Uterus (tissue), 2 donors: ENCODE measurements at regions not wholly inside any gene's neighbourhood (a gene's known extent, or its start where the extent isn't known, plus 50 kb on each side); places are given as distances from the start of the nearest gene placed in this dataset.

Source experiments
- POLR2A ChIP-seq, 2 donors: fragments of 450-650 bp; IDR thresholded peaks; one replicate each; pipeline ENCODE4 v1.6.1; 2016; ENCODE audit warnings: antibody characterized with exemption in 2 of 2, mild to moderate bottlenecking in 1 of 2, moderate library complexity in 1 of 2
- TF ChIP-seq, protein P1 (sequence below), 4 experiments: fragments of 200-600 bp in 2 of 4; fragments of 450-650 bp in 2 of 4; sonication (generic) in 2 of 4; IDR thresholded peaks; one replicate each; pipeline ENCODE4 v1.5.1; 2016 to 2019; ENCODE audit warnings: antibody characterized with exemption in 4 of 4, mild to moderate bottlenecking in 2 of 4, moderate library complexity in 1 of 4

- TF ChIP-seq, protein P1, sequence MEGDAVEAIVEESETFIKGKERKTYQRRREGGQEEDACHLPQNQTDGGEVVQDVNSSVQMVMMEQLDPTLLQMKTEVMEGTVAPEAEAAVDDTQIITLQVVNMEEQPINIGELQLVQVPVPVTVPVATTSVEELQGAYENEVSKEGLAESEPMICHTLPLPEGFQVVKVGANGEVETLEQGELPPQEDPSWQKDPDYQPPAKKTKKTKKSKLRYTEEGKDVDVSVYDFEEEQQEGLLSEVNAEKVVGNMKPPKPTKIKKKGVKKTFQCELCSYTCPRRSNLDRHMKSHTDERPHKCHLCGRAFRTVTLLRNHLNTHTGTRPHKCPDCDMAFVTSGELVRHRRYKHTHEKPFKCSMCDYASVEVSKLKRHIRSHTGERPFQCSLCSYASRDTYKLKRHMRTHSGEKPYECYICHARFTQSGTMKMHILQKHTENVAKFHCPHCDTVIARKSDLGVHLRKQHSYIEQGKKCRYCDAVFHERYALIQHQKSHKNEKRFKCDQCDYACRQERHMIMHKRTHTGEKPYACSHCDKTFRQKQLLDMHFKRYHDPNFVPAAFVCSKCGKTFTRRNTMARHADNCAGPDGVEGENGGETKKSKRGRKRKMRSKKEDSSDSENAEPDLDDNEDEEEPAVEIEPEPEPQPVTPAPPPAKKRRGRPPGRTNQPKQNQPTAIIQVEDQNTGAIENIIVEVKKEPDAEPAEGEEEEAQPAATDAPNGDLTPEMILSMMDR (IDR thresholded peaks at IDR 0.05), result no peak
- no peak for TF ChIP-seq POLR2A (IDR thresholded peaks at IDR 0.05)
Observed at GRCh38 chr22:48888466-48889208, 939.0 kb downstream of the BRD1 start.
